ENCODE measurements at regions not wholly inside any gene's neighbourhood (a gene's known extent, or its start where the extent isn't known, plus 50 kb on each side); places are given as distances from the start of the nearest gene placed in this dataset.

DNA sequence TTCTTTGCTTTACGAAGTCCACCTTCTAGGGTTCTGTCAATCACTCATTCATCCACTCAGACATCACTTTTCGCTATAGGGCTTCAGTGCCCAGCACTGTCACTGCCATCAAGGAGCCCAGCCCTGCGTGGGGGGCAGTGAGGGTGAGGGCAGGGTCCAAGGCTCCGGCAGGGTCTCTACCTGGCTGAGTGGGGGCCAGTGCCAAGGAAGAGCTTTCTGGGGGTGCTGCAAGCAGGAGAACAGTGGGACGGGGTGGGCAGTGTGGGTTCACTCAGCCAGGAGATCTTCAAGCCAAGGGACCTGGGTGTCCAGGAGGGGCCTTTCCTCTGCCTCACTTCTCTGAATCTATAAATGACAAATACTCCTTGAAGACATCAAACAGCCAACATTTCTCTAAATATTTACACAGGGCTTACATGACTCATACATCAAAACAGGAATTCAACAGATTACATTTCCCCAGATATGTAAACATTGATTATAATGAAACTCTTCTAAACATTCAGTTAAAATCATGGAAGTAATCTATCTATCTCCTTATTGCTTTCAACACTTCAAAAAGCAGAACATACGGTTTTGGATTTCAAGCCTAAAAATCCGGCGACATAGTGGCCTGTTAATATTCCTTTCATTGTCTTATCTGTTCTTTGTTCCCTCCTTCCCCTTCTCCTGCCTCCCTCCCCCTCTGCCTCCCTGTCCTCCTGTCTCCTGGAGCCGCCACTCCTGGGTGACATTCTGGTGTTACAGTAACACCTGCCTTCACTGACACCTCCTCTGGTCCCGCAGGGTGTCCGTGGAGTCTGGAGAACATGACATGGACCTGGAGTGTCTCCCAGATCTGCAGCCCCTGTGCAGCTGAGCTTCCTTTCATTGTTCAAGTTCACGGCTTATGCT, 94.4 kb upstream of the ADRA2C start:
- Histone ChIP-seq H3K9ac (ENCODE audit: extremely low read depth, low read length, poor library complexity, severe bottlenecking) (no peak overlapping the region), H3K27ac (ENCODE audit: low read depth, low read length) (no peak overlapping the region), H3K27me3 (ENCODE audit: control insufficient read depth, insufficient read depth, low read length, poor library complexity, severe bottlenecking) (no peaks in the 10 kb centered on the region), H3K36me3 (ENCODE audit: control insufficient read depth, insufficient read depth, low read length) (no peaks in the 10 kb centered on the region), H3K4me1 (ENCODE audit: control insufficient read depth, insufficient read depth, low read length) (no peaks in the 10 kb centered on the region), H3K9me3 (ENCODE audit: control insufficient read depth, low read length) (peaks cover 13% of the 10 kb centered on the region), H3K4me3 (ENCODE audit: low read length) (no peak overlapping the region)
- WGBS, 2 experiments (ENCODE audit: insufficient coverage in 1 of 2, insufficient read length in 1 of 2), result 90 to 93% methylated on average over 7 to 12 of the region's 12 CpGs
- H3K4me1 Mint-ChIP-seq, result peaks cover 8% of the 10 kb centered on the region
- no peak overlapping the region for H3K4me3 Mint-ChIP-seq
- H3K9me3 Mint-ChIP-seq, result peaks cover 17% of the 10 kb centered on the region
- DNase-seq, result no peak
- peaks cover 5% of the 10 kb centered on the region for H3K27me3 Mint-ChIP-seq (ENCODE audit: insufficient read depth)
- H3K27ac Mint-ChIP-seq, result no peak overlapping the region
- TF ChIP-seq, protein P1, sequence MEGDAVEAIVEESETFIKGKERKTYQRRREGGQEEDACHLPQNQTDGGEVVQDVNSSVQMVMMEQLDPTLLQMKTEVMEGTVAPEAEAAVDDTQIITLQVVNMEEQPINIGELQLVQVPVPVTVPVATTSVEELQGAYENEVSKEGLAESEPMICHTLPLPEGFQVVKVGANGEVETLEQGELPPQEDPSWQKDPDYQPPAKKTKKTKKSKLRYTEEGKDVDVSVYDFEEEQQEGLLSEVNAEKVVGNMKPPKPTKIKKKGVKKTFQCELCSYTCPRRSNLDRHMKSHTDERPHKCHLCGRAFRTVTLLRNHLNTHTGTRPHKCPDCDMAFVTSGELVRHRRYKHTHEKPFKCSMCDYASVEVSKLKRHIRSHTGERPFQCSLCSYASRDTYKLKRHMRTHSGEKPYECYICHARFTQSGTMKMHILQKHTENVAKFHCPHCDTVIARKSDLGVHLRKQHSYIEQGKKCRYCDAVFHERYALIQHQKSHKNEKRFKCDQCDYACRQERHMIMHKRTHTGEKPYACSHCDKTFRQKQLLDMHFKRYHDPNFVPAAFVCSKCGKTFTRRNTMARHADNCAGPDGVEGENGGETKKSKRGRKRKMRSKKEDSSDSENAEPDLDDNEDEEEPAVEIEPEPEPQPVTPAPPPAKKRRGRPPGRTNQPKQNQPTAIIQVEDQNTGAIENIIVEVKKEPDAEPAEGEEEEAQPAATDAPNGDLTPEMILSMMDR (conservative IDR thresholded peaks at IDR 0.05), result no peak
- no peaks in the 10 kb centered on the region for H3K36me3 Mint-ChIP-seq (ENCODE audit: low read depth)

DNA sequence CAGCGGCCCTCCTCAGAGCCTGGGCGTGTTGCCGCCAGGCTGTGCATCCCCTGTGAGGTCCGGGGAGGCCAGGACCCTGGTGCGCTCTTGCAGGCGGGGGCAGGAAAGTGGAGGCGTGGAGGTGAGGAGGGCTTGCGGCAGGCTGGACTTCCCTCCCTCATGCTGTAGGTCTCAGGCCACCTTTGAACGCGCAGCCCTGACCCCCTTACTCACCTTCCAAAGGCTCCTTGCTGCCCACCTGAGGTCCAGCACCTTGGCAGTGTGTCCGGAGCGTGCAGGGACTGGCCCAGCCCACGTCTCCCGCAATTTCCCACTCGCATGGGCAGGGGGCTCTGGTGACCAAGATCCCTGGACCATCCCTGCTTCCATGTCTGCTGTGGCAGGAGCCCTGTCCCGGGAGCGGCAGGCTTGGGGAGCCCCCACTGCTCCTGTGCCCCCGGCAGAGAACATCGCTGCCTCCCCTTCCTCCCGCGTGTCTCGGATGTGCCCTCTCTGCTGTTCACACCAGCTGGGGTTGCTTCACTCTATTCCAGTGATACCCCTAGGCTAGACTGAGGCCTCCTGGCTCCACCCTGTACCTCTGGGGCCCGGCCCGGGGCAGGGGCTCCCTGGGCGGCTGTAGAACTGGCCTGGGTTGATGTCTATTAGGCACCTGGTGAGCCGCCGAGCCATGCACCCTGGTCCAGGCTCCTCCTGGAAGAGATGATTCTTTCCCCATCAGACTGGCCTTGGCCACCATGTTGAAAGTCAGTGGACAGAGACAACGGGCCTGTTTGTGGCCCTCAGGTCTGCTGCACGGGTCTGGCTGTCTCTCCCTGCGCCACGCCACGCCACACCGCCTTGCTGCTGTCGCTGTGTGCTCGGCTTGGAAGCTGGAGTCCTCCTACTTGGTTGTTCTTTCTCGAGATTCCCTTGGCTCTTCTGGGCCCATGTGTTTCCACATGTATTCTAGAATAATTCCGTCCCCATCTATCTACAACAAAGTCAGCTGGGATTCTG, 95.4 kb upstream of the ADRA2C start:
- Histone ChIP-seq H3K4me1 (ENCODE audit: control insufficient read depth, insufficient read depth, low read length) (no peaks in the 10 kb centered on the region), H3K36me3 (ENCODE audit: control insufficient read depth, insufficient read depth, low read length) (no peaks in the 10 kb centered on the region), H3K27ac (ENCODE audit: low read depth, low read length) (no peak overlapping the region), H3K9me3 (ENCODE audit: control insufficient read depth, low read length) (peaks cover 13% of the 10 kb centered on the region), H3K9ac (ENCODE audit: extremely low read depth, low read length, poor library complexity, severe bottlenecking) (no peak overlapping the region), H3K27me3 (ENCODE audit: control insufficient read depth, insufficient read depth, low read length, poor library complexity, severe bottlenecking) (no peaks in the 10 kb centered on the region), H3K4me3 (ENCODE audit: low read length) (no peak overlapping the region)
- no peak for DNase-seq
- H3K9me3 Mint-ChIP-seq, result peaks cover 17% of the 10 kb centered on the region
- H3K36me3 Mint-ChIP-seq (ENCODE audit: low read depth), result no peaks in the 10 kb centered on the region
- no peak overlapping the region for H3K27ac Mint-ChIP-seq
- peaks cover 5% of the 10 kb centered on the region for H3K4me1 Mint-ChIP-seq
- TF ChIP-seq, protein P1 (conservative IDR thresholded peaks at IDR 0.05), result no peak
- 91 to 94% methylated on average over 20 to 36 of the region's 37 CpGs for WGBS, 2 experiments (ENCODE audit: insufficient coverage in 1 of 2, insufficient read length in 1 of 2)
- H3K4me3 Mint-ChIP-seq, result no peak overlapping the region
- peaks cover 2% of the 10 kb centered on the region for H3K27me3 Mint-ChIP-seq (ENCODE audit: insufficient read depth)

DNA sequence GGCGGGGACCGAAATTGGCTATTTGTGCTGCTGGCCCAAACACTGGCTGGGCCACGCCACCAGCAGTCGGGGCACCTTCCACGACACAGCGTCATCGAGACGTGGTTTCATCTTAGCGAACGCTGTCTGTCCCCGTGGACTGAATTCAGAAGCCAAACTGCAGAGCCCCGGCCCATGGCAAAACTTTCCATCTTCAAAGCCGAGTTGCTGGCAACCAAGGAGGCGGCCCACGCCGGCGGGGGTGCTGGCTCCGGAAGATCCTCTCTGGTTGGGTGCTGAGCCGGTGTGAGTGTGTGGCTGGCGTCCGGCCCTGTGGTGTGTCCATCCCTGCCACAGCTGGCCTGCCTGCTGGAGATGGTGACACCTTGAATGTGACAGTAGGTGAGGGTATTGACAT, 96.6 kb upstream of the ADRA2C start:
- H3K36me3 ChIP-seq (ENCODE audit: control insufficient read depth, insufficient read depth, low read length), result no peaks in the 10 kb centered on the region
- TF ChIP-seq, protein P1 (conservative IDR thresholded peaks at IDR 0.05), result no peak
- DNase-seq, result no peak
- H3K27me3 Mint-ChIP-seq (ENCODE audit: insufficient read depth), result peaks cover 5% of the 10 kb centered on the region
- H3K4me3 Mint-ChIP-seq, result no peak overlapping the region
- peaks cover 13% of the 10 kb centered on the region for H3K9me3 ChIP-seq (ENCODE audit: control insufficient read depth, low read length)
- H3K9ac ChIP-seq (ENCODE audit: extremely low read depth, low read length, poor library complexity, severe bottlenecking), result no peak overlapping the region
- no peaks in the 10 kb centered on the region for H3K27me3 ChIP-seq (ENCODE audit: control insufficient read depth, insufficient read depth, low read length, poor library complexity, severe bottlenecking)
- peaks cover 3% of the 10 kb centered on the region for H3K4me1 Mint-ChIP-seq
- peaks cover 17% of the 10 kb centered on the region for H3K9me3 Mint-ChIP-seq
- no peak overlapping the region for H3K27ac ChIP-seq (ENCODE audit: low read depth, low read length)
- 93 to 97% methylated on average over 11 to 21 of the region's 21 CpGs for WGBS, 2 experiments (ENCODE audit: insufficient coverage in 1 of 2, insufficient read length in 1 of 2)
- no peaks in the 10 kb centered on the region for H3K36me3 Mint-ChIP-seq (ENCODE audit: low read depth)
- H3K4me1 ChIP-seq (ENCODE audit: control insufficient read depth, insufficient read depth, low read length), result no peaks in the 10 kb centered on the region
- no peak overlapping the region for H3K4me3 ChIP-seq (ENCODE audit: low read length)
- H3K27ac Mint-ChIP-seq, result no peak overlapping the region

Data from endodermal cell (in vitro differentiated cells).